Tibial artery (tissue), 4 donors: ENCODE measurements at regions not wholly inside any gene's neighbourhood (a gene's known extent, or its start where the extent isn't known, plus 50 kb on each side); places are given as distances from the start of the nearest gene placed in this dataset.

Experiments used
- DNase-seq, 2 donors: peaks; one replicate each; pipeline ENCODE4 v3.0.0-alpha.2; 2019
- H3K27ac ChIP-seq, 2 donors: fragments of 200-600 bp; sonication (generic) in 1 of 2; 1 replicate in 1 of 2; 2 replicates in 1 of 2; pipeline ENCODE4 v1.5.1; 2018 to 2019; ENCODE audit warnings: mild to moderate bottlenecking in 1 of 2
- H3K27me3 ChIP-seq, 2 donors: fragments of 200-600 bp; sonication (generic) in 1 of 2; one replicate each; pipeline versions ENCODE4 v1.5.1 to v1.6.0; 2016 to 2019
- H3K36me3 ChIP-seq, 3 donors: fragments of 200-600 bp; sonication (generic) in 2 of 3; one replicate each; pipeline ENCODE4 v1.5.1; 2016 to 2019; ENCODE audit warnings: mild to moderate bottlenecking in 2 of 3
- H3K4me1 ChIP-seq, 4 donors: fragments of 200-600 bp; sonication (generic) in 2 of 4; 1 replicate in 3 of 4; 2 replicates in 1 of 4; pipeline ENCODE4 v1.5.1; 2016 to 2019
- H3K4me3 ChIP-seq, 2 donors: fragments of 200-600 bp; sonication (generic) in 1 of 2; 1 replicate in 1 of 2; 2 replicates in 1 of 2; pipeline ENCODE4 v1.5.1; 2018 to 2019; ENCODE audit warnings: mild to moderate bottlenecking in 2 of 2
- H3K9me3 ChIP-seq, 3 donors: fragments of 200-600 bp; sonication (generic) in 1 of 3; one replicate each; pipeline ENCODE4 v1.5.1; 2016 to 2019
- CTCF ChIP-seq, 2 experiments: fragments of 200-600 bp in 1 of 2; fragments of 450-650 bp in 1 of 2; IDR thresholded peaks; one replicate each; pipeline ENCODE4 v1.5.1; 2017 to 2019; ENCODE audit warnings: antibody characterized with exemption in 2 of 2, mild to moderate bottlenecking in 1 of 2, moderate library complexity in 1 of 2
- intact Hi-C: fragments of 100-400 bp; cut with DNase I; formaldehyde crosslinking; loops from one replicate; pipeline ENCODE4 v1.15.0; 2023; ENCODE audit warnings: low total_unique reads

GRCh38 chr21:20703112-20703767, 295.0 kb upstream of the NCAM2 start:
- H3K9me3 ChIP-seq = no peaks in the 10 kb centered on the region
- intact Hi-C loops = no loop called here
- no peak overlapping the region for H3K27ac ChIP-seq
- H3K4me1 ChIP-seq = no peaks in the 10 kb centered on the region
- no peaks in the 10 kb centered on the region for H3K36me3 ChIP-seq
- no peak for TF ChIP-seq CTCF (IDR thresholded peaks at IDR 0.05)
- no peak overlapping the region for H3K4me3 ChIP-seq
- no peak for DNase-seq
- no peaks in the 10 kb centered on the region for H3K27me3 ChIP-seq

GRCh38 chr21:20720623-20721022, 277.6 kb upstream of the NCAM2 start:
- no peak for TF ChIP-seq CTCF (IDR thresholded peaks at IDR 0.05)
- H3K4me1 ChIP-seq = no peaks in the 10 kb centered on the region
- intact Hi-C loops = no loop called here
- no peaks in the 10 kb centered on the region for H3K9me3 ChIP-seq
- no peak overlapping the region for H3K27ac ChIP-seq
- H3K4me3 ChIP-seq = no peak overlapping the region
- no peak for DNase-seq
- H3K36me3 ChIP-seq = no peaks in the 10 kb centered on the region
- H3K27me3 ChIP-seq = no peaks in the 10 kb centered on the region

GRCh38 chr21:20721151-20721550, 277.1 kb upstream of the NCAM2 start:
- Histone ChIP-seq H3K27ac (no peak overlapping the region), H3K36me3 (no peaks in the 10 kb centered on the region), H3K9me3 (no peaks in the 10 kb centered on the region), H3K27me3 (no peaks in the 10 kb centered on the region), H3K4me3 (no peak overlapping the region), H3K4me1 (no peaks in the 10 kb centered on the region)
- intact Hi-C loops = no loop called here
- no peak for TF ChIP-seq CTCF (IDR thresholded peaks at IDR 0.05)
- DNase-seq = no peak

GRCh38 chr21:20728691-20729090, 269.5 kb upstream of the NCAM2 start:
- no peak for DNase-seq
- intact Hi-C loops = no loop called here

GRCh38 chr21:20729376-20729775, 268.8 kb upstream of the NCAM2 start:
- no peaks in the 10 kb centered on the region for H3K27me3 ChIP-seq

More at GRCh38 chr21:20728691-20729090, 269.5 kb upstream of the NCAM2 start:
- H3K27me3 ChIP-seq = no peaks in the 10 kb centered on the region
- H3K4me1 ChIP-seq = no peaks in the 10 kb centered on the region
- no peak overlapping the region for H3K4me3 ChIP-seq
- H3K27ac ChIP-seq = no peak overlapping the region
- H3K9me3 ChIP-seq = no peaks in the 10 kb centered on the region
- H3K36me3 ChIP-seq = no peaks in the 10 kb centered on the region
- TF ChIP-seq CTCF (IDR thresholded peaks at IDR 0.05) = no peak

More at GRCh38 chr21:20729376-20729775, 268.8 kb upstream of the NCAM2 start:
- Histone ChIP-seq H3K4me3 (no peak overlapping the region), H3K9me3 (no peaks in the 10 kb centered on the region), H3K4me1 (no peaks in the 10 kb centered on the region), H3K36me3 (no peaks in the 10 kb centered on the region), H3K27ac (no peak overlapping the region)
- intact Hi-C loops = no loop called here
- no peak for DNase-seq
- no peak for TF ChIP-seq CTCF (IDR thresholded peaks at IDR 0.05)
